Muscle of arm (tissue), 1 donor: ENCODE measurements at regions not wholly inside any gene's neighbourhood (a gene's known extent, or its start where the extent isn't known, plus 50 kb on each side); places are given as distances from the start of the nearest gene placed in this dataset.

Source experiments
- DNase-seq: peaks from one replicate; pipeline ENCODE4 v3.0.0-alpha.2; 2013

DNA sequence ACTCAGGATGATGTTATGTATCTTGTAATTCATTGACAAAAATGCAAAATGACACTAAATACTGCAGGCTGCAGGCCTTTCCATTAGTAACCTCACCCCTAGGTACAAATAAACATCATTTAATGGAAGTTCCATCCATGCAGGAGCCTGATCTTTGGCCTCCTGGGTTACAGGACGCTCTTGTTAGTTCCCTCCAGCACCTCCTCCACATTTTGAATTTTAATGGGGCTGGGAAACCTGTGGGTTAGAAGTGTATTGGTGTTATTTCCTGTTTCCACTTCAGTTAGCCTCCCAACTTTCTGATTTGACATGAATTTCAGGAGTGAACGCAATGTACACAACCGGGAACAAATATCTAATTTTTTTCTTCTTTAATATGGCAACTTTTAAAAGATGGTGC lies 237.1 kb upstream of the ARGLU1 start:
- no peak for DNase-seq

DNA sequence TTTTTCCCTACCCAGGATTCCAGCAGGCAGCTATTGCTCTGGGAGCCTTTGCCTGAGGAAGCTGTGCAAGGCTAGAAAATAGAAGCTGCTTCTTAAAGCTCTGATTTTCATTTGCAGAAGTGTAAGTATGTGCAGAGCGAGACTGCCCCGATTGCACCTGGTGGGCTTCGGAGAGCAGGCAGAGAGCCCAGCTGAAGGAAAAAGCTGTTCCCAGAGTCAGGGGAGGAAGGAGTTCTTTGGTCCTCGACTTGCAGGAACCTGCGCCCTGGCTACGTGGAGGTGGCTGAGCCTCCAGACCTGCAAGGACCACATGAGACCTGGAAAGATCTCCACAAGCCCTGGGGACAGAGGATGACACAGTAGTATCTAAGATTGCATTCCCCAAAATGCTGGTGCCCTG lies 235.0 kb upstream of the ARGLU1 start:
- no peak for DNase-seq

DNA sequence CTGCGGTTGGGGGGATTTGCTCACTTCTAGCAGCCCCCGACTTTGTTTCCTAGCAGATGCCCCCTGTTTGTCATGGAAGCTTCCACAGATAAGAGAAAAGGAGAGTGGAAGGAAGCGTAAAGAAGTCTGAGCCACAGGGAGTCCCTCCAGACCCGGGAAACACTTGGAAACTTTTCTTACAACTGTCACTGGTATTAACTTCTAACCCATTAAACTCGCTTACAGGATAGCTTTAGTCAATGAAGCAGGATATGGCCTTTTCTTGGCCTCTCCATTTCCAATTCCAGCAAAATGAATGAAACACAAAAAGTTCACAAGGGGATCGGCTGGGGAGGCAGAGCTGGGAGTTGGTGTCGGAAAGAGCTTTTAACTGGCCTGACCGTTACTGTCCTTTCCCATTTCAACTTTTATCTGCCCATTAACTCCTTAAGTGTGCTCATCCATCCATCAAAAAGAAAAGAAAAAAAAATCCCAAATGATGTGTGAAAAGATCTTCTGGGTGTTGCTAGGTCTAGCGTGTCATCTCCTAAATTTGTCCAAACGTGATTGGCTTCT lies 231.9 kb upstream of the ARGLU1 start:
- no peak for DNase-seq

DNA sequence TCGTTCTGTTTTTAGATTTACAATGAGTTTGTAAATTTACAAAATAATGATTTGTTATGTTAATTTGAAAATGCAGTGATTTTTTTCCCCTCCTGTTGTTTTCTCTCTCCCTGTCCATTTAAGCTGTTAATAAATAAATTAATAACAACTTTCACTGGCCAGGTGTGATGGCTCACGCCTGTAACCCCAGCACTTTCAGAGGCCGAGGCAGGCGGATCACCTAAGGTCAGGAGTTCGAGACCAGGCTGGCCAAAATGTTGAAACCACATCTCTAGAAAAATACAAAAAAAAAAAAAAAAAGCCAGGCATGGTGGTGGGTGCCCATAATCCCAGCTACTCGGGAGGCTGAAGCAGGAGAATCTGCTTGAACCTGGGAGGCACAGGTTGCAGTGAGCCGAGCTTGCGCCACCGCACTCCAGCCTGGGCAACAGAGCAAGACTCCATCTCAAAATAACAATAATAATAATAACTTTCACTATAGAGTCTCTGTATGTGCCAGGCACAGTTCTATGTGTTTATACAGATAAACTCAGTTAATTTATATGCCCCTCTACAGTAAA lies 229.2 kb upstream of the ARGLU1 start:
- DNase-seq, result no peak

DNA sequence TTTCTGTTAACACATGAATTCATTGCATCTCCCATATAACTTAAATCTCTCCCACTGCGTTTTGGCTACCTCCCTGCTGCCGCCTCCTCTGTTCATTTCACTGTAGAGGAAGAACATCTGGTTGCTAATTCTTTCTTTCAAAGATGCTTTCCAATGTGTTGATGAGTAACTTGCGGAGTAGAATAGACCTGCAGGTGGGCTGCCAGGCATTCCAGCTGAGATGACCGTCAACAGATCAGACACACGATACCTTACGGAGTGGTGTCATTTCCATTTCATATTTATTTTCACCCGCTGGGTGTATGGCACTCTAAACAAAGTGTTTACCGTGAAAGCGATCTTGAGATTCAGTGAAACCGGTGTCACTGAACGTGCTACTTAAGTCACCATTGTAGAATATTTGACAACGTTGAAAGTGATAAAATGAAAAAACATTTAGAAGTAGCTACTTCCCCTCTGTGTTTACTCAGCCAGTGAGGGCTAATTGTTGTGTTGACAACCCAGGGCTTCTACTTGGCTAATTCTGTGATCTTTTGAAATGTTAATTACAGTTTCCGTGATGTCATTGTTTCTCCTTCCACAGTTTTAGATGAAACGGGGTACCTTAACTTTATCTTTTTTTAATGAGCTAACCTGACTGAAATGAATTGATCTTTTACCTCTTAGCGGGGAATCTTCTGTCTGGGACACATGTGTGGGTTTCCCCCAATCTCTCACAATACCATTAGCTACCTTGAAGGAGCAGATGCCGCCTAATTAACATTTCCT lies 228.5 kb upstream of the ARGLU1 start:
- no peak for DNase-seq

DNA sequence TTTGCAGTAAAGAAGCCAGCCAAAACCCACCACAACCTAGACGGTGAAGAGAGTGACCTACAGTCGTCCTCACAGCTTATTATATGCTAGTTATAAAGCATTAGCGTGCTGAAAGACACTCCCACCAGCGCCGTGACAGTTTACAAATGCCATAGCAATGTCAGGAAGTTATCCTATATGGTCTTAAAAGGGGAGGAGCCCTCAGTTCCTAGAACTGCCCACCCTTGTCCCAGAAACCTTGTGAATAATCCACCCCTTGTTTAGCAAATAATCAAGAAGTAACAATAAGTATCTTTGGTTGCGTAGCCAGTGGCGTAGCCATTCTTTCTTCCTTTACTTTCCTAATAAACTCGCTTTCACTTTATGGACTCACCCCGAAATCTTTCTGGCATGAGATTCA lies 227.9 kb upstream of the ARGLU1 start:
- no peak for DNase-seq

DNA sequence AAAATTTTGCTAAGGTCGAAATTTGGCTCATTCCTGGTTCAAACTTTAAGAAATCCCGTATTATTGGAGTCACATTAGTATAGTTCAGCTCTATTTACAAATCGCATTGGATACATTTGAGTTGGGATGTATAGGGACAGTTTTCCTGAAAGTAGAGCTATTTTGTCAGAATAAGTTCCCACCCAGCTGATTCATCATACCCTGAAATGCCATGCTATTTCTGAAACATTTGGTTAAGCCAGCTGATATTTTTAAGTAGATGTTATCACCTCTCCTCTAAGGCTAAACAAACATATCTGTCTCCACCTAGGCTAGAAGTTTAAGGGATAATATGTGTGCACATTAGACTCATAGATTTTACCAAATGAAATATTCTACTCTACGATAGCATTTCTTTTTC lies 226.2 kb upstream of the ARGLU1 start:
- no peak for DNase-seq

DNA sequence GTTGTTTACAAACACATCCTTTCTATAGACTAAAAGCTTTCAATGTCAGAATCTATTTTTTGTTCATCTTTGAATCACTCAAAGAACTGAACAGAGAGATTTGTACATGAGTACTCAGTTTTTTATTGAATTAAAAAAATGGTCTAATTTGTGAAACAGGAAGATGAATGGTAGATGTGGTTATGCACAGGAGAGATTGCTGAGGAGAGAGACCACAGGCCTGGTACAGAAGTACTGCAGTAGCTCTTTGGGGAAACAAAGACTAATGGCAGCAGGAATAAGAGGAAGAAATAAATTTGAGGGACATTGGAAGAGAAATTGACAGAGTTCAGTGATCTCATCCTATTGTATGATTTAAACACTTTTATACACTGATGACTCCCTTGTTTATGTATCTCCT lies 222.0 kb upstream of the ARGLU1 start:
- no peak for DNase-seq

DNA sequence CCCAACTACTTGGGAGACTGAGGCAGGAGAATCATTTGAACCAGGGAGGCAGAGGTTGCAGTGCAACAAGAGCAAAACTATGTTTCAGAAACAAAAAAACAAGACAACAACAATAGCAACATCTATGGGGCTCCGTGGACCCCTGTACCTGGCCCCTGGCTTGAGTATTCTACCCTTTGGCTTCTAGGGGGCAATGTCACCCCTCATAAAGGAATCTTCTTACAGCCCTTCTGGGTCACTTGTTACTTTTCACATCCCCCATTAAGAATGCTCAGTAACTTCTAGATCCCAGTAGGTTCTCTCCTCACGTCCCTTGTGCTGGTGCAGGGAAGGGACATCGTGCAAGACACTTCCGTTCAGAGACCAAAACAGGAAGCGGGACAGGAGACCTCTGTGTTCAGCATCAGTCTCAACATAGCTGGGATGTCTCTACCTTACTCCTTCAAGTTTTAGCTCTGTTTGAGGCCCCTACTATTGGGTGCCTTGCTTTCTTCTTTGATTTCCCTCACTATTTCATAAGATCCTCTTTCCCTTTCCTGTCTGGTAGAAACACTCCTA lies 218.1 kb upstream of the ARGLU1 start:
- DNase-seq, result no peak

DNA sequence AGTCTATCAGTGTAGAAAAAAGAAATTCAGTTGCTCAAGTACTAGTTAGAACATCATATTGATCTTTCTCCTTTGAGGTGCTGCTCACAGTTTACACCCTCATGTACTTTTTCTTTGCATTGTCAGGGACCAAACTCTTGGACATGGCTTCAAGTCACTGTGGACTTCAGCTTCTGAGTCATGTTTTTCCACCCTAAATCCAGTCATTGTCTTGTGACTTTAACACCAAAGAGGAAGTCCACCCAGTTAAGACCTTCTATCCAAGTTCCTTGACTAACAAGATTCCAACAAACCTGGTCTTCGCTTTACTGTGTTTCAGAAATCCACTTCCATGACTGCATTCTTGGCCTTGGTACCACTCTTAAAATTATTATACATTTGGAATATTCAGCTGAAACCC lies 206.7 kb upstream of the ARGLU1 start:
- no peak for DNase-seq

DNA sequence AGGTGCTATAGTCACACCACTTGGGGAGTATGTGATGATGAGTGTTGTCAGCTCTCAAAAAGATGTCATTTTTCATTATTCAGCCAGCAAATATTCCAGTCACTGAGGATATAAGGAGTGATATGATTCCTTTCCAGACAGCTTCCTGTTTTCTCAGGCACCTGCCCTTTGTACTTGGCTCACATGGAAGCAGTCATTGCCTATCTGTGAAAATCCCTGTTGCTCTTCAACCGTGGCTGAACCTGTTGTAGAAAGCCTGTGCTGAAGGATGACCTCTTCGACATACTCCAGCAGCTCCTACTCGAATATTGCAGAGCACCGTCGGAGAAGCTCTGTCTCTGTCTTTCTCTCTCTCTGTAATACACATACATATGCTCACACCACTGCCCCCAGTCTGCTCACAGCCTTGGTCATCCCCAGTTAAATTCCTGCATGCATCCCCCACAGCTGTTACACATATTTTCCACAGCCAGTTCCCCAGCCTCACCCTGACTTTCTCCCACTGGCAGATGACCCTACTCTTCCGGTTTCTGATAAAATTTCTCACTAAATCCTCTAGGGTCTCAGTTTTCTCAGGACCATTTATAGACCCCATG lies 204.2 kb upstream of the ARGLU1 start:
- no peak for DNase-seq

DNA sequence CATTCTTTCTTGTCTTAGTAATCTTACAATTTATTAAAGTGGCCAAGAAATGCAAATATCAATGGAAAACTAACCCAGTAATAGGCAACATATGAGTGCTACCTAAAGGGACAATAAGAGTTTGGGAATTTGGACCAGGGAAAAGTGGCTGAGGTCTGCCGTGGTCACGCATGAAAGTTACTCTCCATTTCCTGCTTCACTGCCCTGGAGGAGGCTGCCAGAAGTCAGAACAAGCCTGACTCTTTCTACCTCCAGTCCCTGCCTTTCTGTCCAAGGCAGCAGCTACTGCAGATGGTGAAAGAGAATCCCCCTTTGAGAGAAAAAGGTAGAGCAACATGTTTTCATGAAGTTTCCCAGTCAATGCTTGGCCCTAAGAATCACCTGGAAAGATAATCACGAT lies 201.1 kb upstream of the ARGLU1 start:
- no peak for DNase-seq

DNA sequence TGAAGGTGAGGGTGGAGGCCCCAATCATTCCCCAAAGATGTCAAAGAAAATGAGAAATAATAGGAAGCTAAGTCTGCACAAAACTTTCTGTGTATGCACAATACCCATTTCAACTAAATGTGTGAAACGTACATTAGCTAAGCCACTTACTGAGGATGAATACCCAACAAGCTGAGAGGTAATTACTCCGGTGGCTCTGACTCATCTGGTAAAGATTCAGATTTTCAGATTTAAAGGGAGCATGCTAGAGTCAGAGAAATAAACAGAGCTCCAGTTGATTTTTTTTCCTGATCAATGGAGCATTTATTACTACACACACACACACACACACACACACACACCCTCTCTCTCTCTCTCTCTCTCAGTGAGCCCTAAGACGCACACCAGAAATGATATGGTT lies 194.8 kb upstream of the ARGLU1 start:
- no peak for DNase-seq

DNA sequence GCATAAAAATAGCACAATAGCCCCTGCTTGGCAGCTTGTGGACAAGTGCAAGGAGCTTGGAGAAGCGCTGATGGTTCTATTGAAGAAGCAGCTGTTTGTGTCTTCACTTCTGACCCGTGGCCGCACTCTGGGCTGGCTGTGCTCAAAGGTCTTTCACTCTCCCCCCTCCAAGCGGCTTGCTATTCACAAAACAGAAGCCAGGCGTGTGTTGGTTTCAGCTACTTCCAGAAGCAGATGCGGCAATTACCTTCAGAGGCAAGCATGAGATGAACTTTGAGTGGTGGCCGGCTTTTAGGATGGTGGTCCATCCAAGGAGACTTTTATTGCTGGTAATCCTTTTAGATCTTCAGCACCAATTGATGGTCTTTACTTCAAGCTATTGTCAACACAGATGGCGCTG lies 188.5 kb upstream of the ARGLU1 start:
- no peak for DNase-seq

DNA sequence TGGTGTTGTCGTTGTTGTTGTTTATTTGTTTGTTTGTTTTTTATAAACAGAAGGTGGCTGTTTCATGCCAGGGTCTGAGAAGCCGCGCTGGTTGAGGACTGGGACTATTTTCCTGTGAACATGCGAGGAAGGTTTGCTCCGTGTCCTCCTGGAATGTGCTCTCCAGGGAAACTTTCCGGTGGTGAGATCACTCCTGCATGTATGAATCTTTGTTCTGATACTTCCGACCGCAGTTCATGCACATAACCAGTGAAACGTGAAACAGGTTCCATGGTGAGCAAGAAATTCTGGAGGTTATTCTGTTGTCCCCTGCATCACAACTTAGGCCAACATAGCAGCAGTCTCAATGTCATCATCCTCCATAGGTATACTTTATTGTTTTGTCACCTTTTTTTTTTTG lies 187.6 kb upstream of the ARGLU1 start:
- no peak for DNase-seq

DNA sequence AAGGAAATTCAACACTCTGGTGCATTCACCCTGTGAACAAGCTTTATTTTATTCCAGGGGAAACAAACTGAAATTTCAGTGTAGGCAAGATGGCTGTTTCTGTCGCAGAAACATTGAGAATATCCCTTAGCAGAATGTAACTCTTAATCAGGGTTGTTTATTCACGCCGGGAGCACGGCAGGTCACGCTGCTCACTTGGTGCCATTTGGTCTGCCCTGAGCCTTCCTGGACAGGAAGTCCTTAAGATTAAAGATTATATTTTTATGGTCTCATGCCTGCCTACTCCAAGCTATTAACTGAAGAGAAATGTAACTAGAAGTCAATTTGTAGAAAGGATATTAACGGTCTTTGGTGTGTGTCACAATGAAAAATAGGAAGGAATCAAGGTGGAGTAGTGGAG lies 185.3 kb upstream of the ARGLU1 start:
- DNase-seq, result no peak

DNA sequence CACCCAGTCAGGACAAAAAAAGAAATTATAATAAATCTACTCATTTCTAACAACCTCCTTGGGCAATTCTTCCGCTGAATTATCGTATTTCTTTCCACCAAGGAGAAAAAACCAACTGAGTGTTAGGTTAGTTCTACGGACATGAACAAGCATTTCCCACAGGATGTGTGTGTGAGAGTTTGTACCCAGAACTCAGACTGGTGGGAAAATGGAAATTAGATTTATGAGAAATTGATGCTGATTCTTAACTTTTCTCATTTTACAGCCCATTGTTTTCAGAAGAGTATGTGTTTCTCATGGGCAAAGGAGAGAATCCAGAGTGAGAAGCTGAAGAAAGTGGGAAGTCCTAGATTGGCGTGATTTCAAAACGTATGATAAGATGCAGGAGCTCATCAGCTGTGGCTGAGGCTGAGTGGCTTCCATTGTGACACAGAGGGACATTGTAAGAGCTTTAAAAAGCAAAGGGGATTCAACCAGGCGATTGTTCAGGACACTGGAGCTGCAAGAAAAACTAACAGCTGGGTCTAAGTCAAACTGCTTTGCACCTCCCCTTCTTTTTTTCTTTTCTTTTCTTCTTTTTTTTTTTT lies 184.7 kb upstream of the ARGLU1 start:
- DNase-seq, result no peak

DNA sequence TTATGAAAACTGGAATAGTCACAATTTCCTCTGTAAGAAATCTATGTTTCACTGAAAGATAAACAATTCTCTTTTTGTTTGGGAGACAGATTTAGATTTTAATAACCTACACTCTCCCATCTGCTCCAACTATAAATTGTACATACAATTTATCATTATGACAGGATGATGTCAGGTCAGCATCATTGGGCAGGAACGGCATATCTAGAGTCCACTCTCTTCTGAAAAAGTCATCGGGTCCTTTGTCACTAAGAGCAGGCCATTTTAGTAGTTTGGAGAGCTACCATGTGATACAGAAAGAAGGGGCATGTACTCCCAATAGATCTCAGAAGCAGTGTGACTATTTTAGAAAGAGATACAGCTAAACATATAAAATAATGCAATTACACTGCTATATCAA lies 180.8 kb upstream of the ARGLU1 start:
- DNase-seq, result no peak

DNA sequence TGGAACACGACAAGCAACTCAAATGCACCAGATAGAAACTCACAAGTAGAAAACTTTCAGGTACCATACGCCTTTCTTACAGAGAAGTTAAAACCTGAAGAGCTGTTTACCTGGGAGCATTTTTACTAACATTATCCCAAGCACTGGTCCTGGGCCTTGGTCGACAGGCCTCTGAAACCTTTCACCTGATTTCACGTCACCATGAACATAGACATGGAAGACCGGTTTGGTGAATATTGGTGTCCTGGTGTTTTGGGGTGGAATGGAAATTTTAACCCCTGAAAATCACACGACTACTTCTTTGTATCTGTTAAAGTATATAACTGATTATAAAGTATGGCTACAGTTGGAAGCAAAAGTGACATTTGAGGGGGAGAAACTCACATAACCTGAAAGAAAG lies 176.6 kb upstream of the ARGLU1 start:
- no peak for DNase-seq

DNA sequence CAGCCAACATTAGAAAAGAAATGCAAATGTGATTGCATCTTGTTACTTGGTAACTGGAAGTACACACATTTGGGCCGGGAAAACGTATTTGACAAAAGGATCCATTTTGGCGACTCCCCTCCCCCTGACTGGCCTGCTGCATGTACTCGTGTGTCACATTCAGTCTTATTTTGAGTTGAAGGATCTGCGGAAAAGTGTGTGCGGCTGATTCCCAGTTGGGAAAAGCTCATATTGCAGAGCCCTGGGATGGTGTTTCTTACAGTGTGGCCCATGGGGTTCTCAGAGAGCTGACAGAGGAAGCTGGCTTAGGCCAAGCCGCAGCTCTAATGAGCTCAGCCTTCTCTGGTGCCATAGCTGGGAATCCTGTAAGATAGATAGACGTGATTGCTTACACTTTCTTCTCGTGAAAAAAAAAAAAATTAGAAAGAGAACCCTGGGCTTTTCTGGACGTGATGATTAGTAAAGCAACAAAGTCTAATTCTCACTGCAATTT lies 170.3 kb upstream of the ARGLU1 start:
- DNase-seq, result no peak

DNA sequence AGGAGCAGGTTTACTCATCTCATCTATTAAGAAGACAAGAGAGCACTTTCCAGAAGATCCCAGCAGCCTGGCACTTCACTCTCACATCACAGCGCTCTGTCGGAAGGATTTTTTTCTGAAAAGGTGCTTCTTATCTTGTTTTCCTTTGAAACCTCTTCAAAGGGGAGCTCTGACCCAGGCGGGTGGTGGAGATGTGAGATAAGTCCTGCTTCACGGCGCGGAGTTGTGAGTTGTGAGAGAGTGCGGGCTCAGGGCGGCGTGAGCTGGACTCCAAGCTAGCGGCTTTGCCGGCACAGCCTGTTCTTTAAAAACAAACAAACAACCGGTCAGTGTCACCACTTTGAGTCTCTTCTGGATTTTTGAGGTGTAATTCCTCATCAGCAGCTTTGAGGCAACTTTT lies 169.0 kb upstream of the ARGLU1 start:
- DNase-seq, result no peak

DNA sequence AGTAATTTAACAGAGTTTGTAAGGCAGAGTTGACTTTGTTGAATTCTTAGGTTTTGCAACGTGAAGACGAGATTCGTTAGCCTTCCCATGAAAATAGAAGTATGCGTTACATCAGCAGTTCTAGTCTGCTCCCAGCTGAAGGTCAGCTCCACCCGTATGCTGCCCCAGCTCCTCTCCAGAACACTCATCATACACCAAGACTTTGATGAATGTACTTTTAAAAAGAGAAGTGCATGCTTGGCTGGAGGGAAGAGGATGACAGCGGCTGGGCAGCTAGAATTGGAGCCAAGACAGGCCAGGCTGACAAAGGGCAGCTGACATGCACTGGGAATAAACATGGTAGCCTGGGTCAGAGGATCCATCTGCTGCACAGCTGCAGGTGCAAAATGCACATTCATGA lies 166.3 kb upstream of the ARGLU1 start:
- DNase-seq, result no peak

DNA sequence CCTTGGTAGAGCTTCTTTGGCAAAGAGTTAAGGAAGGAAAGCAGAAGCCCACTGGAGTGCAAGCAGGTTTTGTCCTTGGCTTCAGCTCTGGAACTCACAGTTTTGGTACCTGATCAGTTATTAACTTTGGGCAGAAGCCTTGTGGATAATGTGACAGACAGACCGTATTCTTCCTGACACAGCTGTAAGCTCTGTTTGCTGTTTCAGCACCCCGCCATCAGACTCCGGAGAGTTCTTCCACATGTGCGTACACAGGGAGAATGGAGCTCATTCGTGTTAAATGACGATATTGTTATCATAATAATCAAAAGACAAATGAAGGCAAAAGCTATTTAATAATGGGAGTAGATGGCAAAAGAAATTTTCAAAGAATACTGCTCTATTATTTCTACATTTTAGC lies 155.1 kb upstream of the ARGLU1 start:
- DNase-seq, result no peak
